Erythroblast (primary cell): ENCODE measurements at regions not wholly inside any gene's neighbourhood (a gene's known extent, or its start where the extent isn't known, plus 50 kb on each side); places are given as distances from the start of the nearest gene placed in this dataset.

ENCODE experiments used
- GATA1 ChIP-seq: IDR thresholded peaks from 2 replicates; pipeline ENCODE4 v1.6.1; 2011; ENCODE audit warnings: low read depth, mild to moderate bottlenecking, control low read depth, low read length, moderate library complexity
- POLR2A ChIP-seq: IDR thresholded peaks from 2 replicates; pipeline ENCODE4 v1.6.1; 2011; ENCODE audit warnings: mild to moderate bottlenecking, low read length

DNA sequence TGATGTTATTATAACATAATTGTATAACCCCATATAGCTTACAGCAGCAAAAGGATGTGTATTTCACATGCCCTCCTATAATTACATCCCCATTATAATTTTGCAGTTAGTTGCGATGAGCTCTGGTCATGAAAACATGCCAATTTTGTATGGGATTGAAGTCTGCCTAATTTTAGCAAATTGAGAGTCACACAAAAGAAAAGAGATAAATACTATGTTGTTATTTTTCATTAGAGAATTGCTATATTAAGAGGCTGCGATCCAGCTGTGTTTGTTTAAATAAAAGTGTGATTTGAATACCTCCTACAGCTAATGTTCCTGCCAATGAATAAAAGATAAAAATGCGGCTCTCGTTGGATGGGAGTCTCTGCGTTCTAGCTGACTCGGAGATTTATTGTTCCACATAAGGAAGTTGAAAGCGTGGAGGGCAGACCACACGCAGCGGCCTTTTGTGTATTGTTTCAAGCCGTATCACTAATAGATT, 461.0 kb upstream of the NFIA start:
- TF ChIP-seq POLR2A: no peak
- TF ChIP-seq GATA1: no peak
